A549 (cell line): ENCODE measurements at regions not wholly inside any gene's neighbourhood (a gene's known extent, or its start where the extent isn't known, plus 50 kb on each side); places are given as distances from the start of the nearest gene placed in this dataset.

Experiments
- POLR2A ChIP-seq: IDR thresholded peaks from 2 replicates; pipeline ENCODE4 v1.6.1; 2012; ENCODE audit warnings: mild to moderate bottlenecking, low read length
- SMC3 ChIP-seq: fragments of >200 bp; sonication (Bioruptor Twin); formaldehyde crosslinking; IDR thresholded peaks from 3 replicates; pipeline ENCODE4 v1.6.1; 2018; ENCODE audit warnings: inconsistent platforms
- TF ChIP-seq, protein P1 (sequence below): fragments of >200 bp; sonication (Bioruptor Twin); formaldehyde crosslinking; IDR thresholded peaks from 3 replicates; pipeline ENCODE4 v1.5.1; 2016

DNA sequence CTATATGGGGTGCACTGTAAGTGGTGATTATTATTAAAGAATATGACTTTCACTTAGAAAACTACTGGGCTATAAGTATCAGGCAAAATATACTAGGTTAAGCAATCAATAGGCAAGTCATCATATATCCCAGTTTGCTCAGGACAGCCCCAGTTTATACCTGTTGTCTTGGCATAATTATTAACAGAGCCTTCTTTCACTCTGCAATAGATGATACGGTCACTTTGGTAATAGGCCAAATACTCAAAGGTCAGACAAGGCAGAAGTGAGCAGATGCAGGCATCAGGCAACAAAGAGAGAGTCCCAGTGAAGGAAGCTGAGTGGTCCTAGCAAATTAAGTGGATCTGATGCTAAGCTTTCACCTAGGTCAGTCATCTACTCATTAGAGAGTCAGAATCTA lies 599.9 kb downstream of the LMO4 start:
- TF ChIP-seq, protein P1, sequence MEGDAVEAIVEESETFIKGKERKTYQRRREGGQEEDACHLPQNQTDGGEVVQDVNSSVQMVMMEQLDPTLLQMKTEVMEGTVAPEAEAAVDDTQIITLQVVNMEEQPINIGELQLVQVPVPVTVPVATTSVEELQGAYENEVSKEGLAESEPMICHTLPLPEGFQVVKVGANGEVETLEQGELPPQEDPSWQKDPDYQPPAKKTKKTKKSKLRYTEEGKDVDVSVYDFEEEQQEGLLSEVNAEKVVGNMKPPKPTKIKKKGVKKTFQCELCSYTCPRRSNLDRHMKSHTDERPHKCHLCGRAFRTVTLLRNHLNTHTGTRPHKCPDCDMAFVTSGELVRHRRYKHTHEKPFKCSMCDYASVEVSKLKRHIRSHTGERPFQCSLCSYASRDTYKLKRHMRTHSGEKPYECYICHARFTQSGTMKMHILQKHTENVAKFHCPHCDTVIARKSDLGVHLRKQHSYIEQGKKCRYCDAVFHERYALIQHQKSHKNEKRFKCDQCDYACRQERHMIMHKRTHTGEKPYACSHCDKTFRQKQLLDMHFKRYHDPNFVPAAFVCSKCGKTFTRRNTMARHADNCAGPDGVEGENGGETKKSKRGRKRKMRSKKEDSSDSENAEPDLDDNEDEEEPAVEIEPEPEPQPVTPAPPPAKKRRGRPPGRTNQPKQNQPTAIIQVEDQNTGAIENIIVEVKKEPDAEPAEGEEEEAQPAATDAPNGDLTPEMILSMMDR, result no peak
- TF ChIP-seq POLR2A (no peak), SMC3 (no peak)
